Sigmoid colon (tissue), 6 donors: ENCODE measurements at regions not wholly inside any gene's neighbourhood (a gene's known extent, or its start where the extent isn't known, plus 50 kb on each side); places are given as distances from the start of the nearest gene placed in this dataset.

Experiments
- DNase-seq: peaks from one replicate; pipeline ENCODE4 v3.0.0-alpha.2; 2019
- H3K27ac ChIP-seq, 4 donors: fragments of 200-600 bp; sonication (generic); one replicate each; pipeline ENCODE4 v1.5.1; 2016 to 2019; ENCODE audit warnings: mild to moderate bottlenecking in 1 of 4
- H3K27me3 ChIP-seq, 3 donors: fragments of 200-600 bp; sonication (generic); one replicate each; pipeline ENCODE4 v1.5.1; 2019; ENCODE audit warnings: mild to moderate bottlenecking in 1 of 3
- H3K36me3 ChIP-seq, 4 donors: fragments of 200-600 bp; sonication (generic); one replicate each; pipeline ENCODE4 v1.5.1; 2016 to 2019
- H3K4me1 ChIP-seq, 4 donors: fragments of 200-600 bp; sonication (generic); one replicate each; pipeline ENCODE4 v1.5.1; 2017 to 2019
- H3K4me3 ChIP-seq, 4 donors: fragments of 200-600 bp; sonication (generic); one replicate each; pipeline ENCODE4 v1.5.1; 2017 to 2019; ENCODE audit warnings: mild to moderate bottlenecking in 2 of 4, moderate library complexity in 1 of 4
- H3K9me3 ChIP-seq, 4 donors: fragments of 200-600 bp in 3 of 4; sonication (generic) in 3 of 4; one replicate each; pipeline versions ENCODE4 v1.5.1 to v1.6.1; 2013 to 2019
- EP300 ChIP-seq, 4 donors: sonication (generic); formaldehyde crosslinking; IDR thresholded peaks; one replicate each; pipeline ENCODE4 v1.6.1; 2017; ENCODE audit warnings: antibody characterized with exemption in 4 of 4
- POLR2A ChIP-seq, 2 donors: fragments of 450-650 bp; IDR thresholded peaks; one replicate each; pipeline ENCODE4 v1.6.1; 2016; ENCODE audit warnings: antibody characterized with exemption in 2 of 2, mild to moderate bottlenecking in 2 of 2, moderate library complexity in 2 of 2
- POLR2AphosphoS5 ChIP-seq, 4 donors: sonication (generic); formaldehyde crosslinking; IDR thresholded peaks; one replicate each; pipeline ENCODE4 v1.6.1; 2017; ENCODE audit warnings: antibody characterized with exemption in 4 of 4
- WGBS, 2 donors: extraction: QIAGEN DNeasy Blood & Tissue Kit; methylation state at CpG; one replicate each; pipeline ENCODE4 v1.1.7; 2013; 5-methylcytosine and 5-hydroxymethylcytosine counted together
- intact Hi-C: fragments of 100-400 bp; cut with DNase I; formaldehyde crosslinking; loops from one replicate; pipeline ENCODE4 v1.15.1; 2023
- TF ChIP-seq, protein P1 (sequence below), 4 experiments: fragments of 450-650 bp in 3 of 4; fragments of 200-600 bp in 1 of 4; IDR thresholded peaks; one replicate each; pipeline ENCODE4 v1.5.1; 2016 to 2019; ENCODE audit warnings: antibody characterized with exemption in 4 of 4, mild to moderate bottlenecking in 3 of 4, moderate library complexity in 2 of 4
- donor health status: healthy with polysubstance abuse.
- donor health status: healthy.

DNA sequence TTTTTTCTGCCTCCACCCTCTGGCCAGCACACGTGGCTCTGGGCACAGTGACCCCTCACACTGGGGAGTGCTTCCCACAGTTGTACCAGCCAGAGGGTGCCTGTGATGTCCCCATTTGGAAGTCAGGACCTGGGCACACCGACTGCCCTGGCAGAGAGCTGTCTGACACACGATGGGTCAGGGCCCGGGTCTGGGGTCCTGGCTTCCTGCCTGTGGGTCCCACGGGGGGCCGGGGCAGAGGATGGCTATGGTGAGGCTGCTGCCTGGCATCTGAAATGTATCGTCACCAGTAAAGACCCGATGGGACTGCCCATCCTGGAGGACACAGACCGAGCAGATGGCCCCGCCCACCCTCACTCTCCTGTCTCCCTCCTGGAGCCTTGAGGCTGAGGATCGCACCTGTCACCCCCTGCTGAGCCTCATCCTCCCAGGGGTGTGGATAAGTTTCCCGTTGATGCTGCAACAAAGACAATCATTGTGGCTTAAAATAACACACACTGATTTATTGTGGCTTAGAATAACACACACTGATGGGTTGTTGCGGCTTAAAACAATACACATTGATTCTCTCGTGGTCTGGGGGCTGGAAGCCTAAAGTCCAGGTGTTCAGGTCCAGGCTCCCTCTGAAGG lies 88.8 kb upstream of the TTC34 start:
- no peak overlapping the region for H3K4me3 ChIP-seq
- 40 to 71% methylated on average over 14 of the region's 14 CpGs for WGBS, 2 donors
- no peak for TF ChIP-seq POLR2A (IDR thresholded peaks at IDR 0.05)
- TF ChIP-seq EP300 (IDR thresholded peaks at IDR 0.05): no peak
- TF ChIP-seq POLR2AphosphoS5 (IDR thresholded peaks at IDR 0.05): no peak
- TF ChIP-seq, protein P1, sequence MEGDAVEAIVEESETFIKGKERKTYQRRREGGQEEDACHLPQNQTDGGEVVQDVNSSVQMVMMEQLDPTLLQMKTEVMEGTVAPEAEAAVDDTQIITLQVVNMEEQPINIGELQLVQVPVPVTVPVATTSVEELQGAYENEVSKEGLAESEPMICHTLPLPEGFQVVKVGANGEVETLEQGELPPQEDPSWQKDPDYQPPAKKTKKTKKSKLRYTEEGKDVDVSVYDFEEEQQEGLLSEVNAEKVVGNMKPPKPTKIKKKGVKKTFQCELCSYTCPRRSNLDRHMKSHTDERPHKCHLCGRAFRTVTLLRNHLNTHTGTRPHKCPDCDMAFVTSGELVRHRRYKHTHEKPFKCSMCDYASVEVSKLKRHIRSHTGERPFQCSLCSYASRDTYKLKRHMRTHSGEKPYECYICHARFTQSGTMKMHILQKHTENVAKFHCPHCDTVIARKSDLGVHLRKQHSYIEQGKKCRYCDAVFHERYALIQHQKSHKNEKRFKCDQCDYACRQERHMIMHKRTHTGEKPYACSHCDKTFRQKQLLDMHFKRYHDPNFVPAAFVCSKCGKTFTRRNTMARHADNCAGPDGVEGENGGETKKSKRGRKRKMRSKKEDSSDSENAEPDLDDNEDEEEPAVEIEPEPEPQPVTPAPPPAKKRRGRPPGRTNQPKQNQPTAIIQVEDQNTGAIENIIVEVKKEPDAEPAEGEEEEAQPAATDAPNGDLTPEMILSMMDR (IDR thresholded peaks at IDR 0.05): no peak
- H3K9me3 ChIP-seq: no peaks in the 10 kb centered on the region
- DNase-seq: no peak
- intact Hi-C loops: no loop called here
- peaks cover 10 to 74% (median 52%) of the 10 kb centered on the region in 3 donors for H3K27me3 ChIP-seq
- no peak overlapping the region for H3K27ac ChIP-seq
- peaks cover 0 to 13% (median 0%) of the 10 kb centered on the region in 4 donors for H3K4me1 ChIP-seq
- no peaks in the 10 kb centered on the region for H3K36me3 ChIP-seq

DNA sequence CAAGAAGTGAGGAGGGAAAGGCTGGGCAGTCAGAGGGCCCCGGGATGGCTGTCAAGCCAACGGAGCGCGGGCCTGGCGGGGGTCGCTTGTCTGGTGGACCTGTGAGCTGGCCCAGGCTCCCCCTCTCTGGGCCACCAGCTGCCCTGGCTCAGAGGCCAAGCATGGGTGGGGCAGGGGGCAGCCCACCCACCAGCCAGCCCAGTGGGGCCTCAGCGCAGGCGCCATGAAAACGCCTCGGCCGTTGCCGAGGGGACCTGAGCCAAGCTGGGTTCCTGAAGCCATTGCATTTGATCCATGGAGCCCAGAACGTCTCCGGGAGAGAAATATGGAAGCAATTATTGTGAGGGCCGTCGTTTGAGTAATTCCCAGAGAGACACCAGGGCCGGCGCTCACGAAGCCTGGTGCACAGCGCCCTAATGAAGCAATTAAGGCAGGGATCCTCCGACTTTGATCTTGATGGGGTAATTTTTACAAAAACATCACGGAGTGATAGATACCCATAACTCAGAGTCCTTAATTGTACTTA lies 90.5 kb upstream of the TTC34 start:
- peaks cover 10 to 63% (median 52%) of the 10 kb centered on the region in 3 donors for H3K27me3 ChIP-seq
- WGBS, 2 donors: 79 to 80% methylated on average over 22 of the region's 22 CpGs
- H3K27ac ChIP-seq: no peak overlapping the region
- intact Hi-C loops: no loop called here
- no peaks in the 10 kb centered on the region for H3K9me3 ChIP-seq
- TF ChIP-seq, protein P1 (IDR thresholded peaks at IDR 0.05): no peak
- TF ChIP-seq EP300 (IDR thresholded peaks at IDR 0.05) (no peak), POLR2A (IDR thresholded peaks at IDR 0.05) (no peak), POLR2AphosphoS5 (IDR thresholded peaks at IDR 0.05) (no peak)
- H3K4me3 ChIP-seq: no peak overlapping the region
- no peaks in the 10 kb centered on the region for H3K36me3 ChIP-seq
- peaks cover 0 to 13% (median 0%) of the 10 kb centered on the region in 4 donors for H3K4me1 ChIP-seq
- no peak for DNase-seq

- intact Hi-C loops: no loop called here
- 84 to 90% methylated on average over 20 of the region's 20 CpGs for WGBS, 2 donors
Measured at GRCh38 chr1:2893473-2894120, 92.1 kb upstream of the TTC34 start.

GRCh38 chr1:2894381-2895041 lies 93.0 kb upstream of the TTC34 start:
- 86 to 89% methylated on average over 27 of the region's 27 CpGs for WGBS, 2 donors
- H3K4me1 ChIP-seq: peaks cover 0 to 13% (median 0%) of the 10 kb centered on the region in 4 donors
- H3K4me3 ChIP-seq: no peak overlapping the region
- H3K36me3 ChIP-seq: no peaks in the 10 kb centered on the region
- H3K27me3 ChIP-seq: peaks cover 4 to 40% (median 32%) of the 10 kb centered on the region in 3 donors
- DNase-seq: no peak
- no peaks in the 10 kb centered on the region for H3K9me3 ChIP-seq
- no peak overlapping the region for H3K27ac ChIP-seq
- TF ChIP-seq, protein P1 (IDR thresholded peaks at IDR 0.05): no peak
- TF ChIP-seq POLR2A (IDR thresholded peaks at IDR 0.05): no peak
- no peak for TF ChIP-seq EP300 (IDR thresholded peaks at IDR 0.05)
- no peak for TF ChIP-seq POLR2AphosphoS5 (IDR thresholded peaks at IDR 0.05)
- intact Hi-C loops: no loop called here

More at GRCh38 chr1:2893473-2894120, 92.1 kb upstream of the TTC34 start:
- Histone ChIP-seq H3K27me3 (peaks cover 4 to 49% (median 42%) of the 10 kb centered on the region in 3 donors), H3K4me3 (no peak overlapping the region), H3K27ac (no peak overlapping the region), H3K36me3 (no peaks in the 10 kb centered on the region), H3K9me3 (no peaks in the 10 kb centered on the region), H3K4me1 (peaks cover 0 to 13% (median 0%) of the 10 kb centered on the region in 4 donors)
- no peak for TF ChIP-seq POLR2A (IDR thresholded peaks at IDR 0.05)
- no peak for DNase-seq

DNA sequence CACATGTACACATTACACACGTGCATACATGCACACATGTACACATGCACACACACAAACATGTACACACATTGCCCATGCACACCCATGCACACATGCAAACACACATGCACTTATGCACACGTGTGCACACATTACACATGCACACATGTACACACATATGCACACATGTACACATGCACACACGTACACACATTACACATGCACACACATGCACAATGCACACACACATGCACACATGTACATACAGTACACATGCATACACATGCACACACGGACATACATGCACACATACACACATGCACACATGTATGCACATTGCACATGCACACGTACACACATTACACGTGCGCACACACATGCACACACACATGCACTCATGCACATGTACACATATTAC lies 95.3 kb upstream of the TTC34 start:
- Histone ChIP-seq H3K4me3 (no peak overlapping the region), H3K9me3 (no peaks in the 10 kb centered on the region), H3K4me1 (peaks cover 0 to 9% (median 0%) of the 10 kb centered on the region in 4 donors), H3K27ac (no peak overlapping the region), H3K27me3 (peaks cover 0 to 39% (median 12%) of the 10 kb centered on the region in 3 donors), H3K36me3 (no peaks in the 10 kb centered on the region)
- WGBS, 2 donors: 89 to 91% methylated on average over 7 of the region's 7 CpGs
- no peak for DNase-seq
- TF ChIP-seq EP300 (IDR thresholded peaks at IDR 0.05) (no peak), POLR2AphosphoS5 (IDR thresholded peaks at IDR 0.05) (no peak), POLR2A (IDR thresholded peaks at IDR 0.05) (no peak)
- intact Hi-C loops: no loop called here
